HEK293 (cell line): ENCODE measurements at regions not wholly inside any gene's neighbourhood (a gene's known extent, or its start where the extent isn't known, plus 50 kb on each side); places are given as distances from the start of the nearest gene placed in this dataset.
A peak's percentile ranks its signal among the peaks of the same experiment; 100 is the strongest.

Experiments
- CTCF ChIA-PET: fragments of 350-600 bp; formaldehyde crosslinking; extraction: SDS; loops from one replicate; lab custom pipeline; 2021; ENCODE audit warnings: antibody characterized with exemption; lab: Yijun Ruan, JAX
- POLR2A ChIA-PET: fragments of 300-600 bp; formaldehyde crosslinking; extraction: SDS; loops from one replicate; lab custom pipeline; 2020; ENCODE audit warnings: antibody characterized with exemption, inconsistent platforms; lab: Yijun Ruan, JAX
- H3K27ac ChIP-seq: fragments of 200-500 bp; sonication (Bioruptor generic); 2 replicates; pipeline ENCODE4 v1.5.1; 2014; ENCODE audit warnings: low read depth, low read length, control low read depth, inconsistent platforms; ENCODE audit errors: extremely low read depth
- H3K36me3 ChIP-seq, 2 experiments: fragments of 200-500 bp in 1 of 2; sonication (Bioruptor generic) in 1 of 2; 1 replicate in 1 of 2; 2 replicates in 1 of 2; pipeline ENCODE4 v1.5.1; 2014 to 2017; ENCODE audit warnings: inconsistent platforms in 2 of 2, low read length in 2 of 2; ENCODE audit not compliant: control insufficient read depth in 2 of 2, insufficient read depth in 1 of 2
- H3K4me1 ChIP-seq: fragments of 200-500 bp; sonication (Bioruptor generic); 2 replicates; pipeline ENCODE4 v1.5.1; 2014; ENCODE audit warnings: mild to moderate bottlenecking, low read length, inconsistent platforms; ENCODE audit not compliant: control insufficient read depth, insufficient read depth
- H3K4me3 ChIP-seq: 2 replicates; pipeline ENCODE4 v1.5.1; 2011; ENCODE audit warnings: low read depth, mild to moderate bottlenecking, control low read depth, low read length, moderate library complexity
- H3K9me3 ChIP-seq: fragments of 200-500 bp; sonication (Bioruptor generic); 2 replicates; pipeline ENCODE4 v1.5.1; 2014; ENCODE audit warnings: low read depth, low read length, inconsistent platforms; ENCODE audit not compliant: control insufficient read depth, insufficient read depth
- EGR2 ChIP-seq: fragments of 450-650 bp; formaldehyde crosslinking; IDR thresholded peaks from 2 replicates; pipeline ENCODE4 v1.5.1; 2016; ENCODE audit warnings: low read depth, missing biosample characterization, missing genetic modification characterization
- PRDM1 ChIP-seq: fragments of 450-650 bp; formaldehyde crosslinking; IDR thresholded peaks from 2 replicates; pipeline ENCODE4; 2016; ENCODE audit warnings: missing biosample characterization, missing genetic modification characterization
- SCRT2 ChIP-seq: fragments of 450-650 bp; formaldehyde crosslinking; IDR thresholded peaks from 2 replicates; pipeline ENCODE4 v1.5.1; 2016; ENCODE audit warnings: missing biosample characterization, missing genetic modification characterization
- ZBTB17 ChIP-seq: fragments of 450-650 bp; formaldehyde crosslinking; IDR thresholded peaks from 2 replicates; pipeline ENCODE4 v1.5.1; 2016; ENCODE audit warnings: missing biosample characterization, missing genetic modification characterization
- ZFP37 ChIP-seq: fragments of 450-650 bp; formaldehyde crosslinking; IDR thresholded peaks from 2 replicates; pipeline ENCODE4 v1.5.1; 2016; ENCODE audit warnings: missing biosample characterization, missing genetic modification characterization
- ZNF19 ChIP-seq: fragments of 450-650 bp; formaldehyde crosslinking; IDR thresholded peaks from 2 replicates; pipeline ENCODE4; 2016; ENCODE audit warnings: missing biosample characterization, missing genetic modification characterization, low read depth
- ZNF2 ChIP-seq: fragments of 450-650 bp; formaldehyde crosslinking; IDR thresholded peaks from 2 replicates; pipeline ENCODE4 v1.5.1; 2016; ENCODE audit warnings: missing biosample characterization, missing genetic modification characterization
- ZNF248 ChIP-seq: fragments of 450-650 bp; formaldehyde crosslinking; IDR thresholded peaks from 2 replicates; pipeline ENCODE4 v1.5.1; 2017; ENCODE audit warnings: missing biosample characterization, missing genetic modification characterization
- ZNF335 ChIP-seq: fragments of 450-650 bp; formaldehyde crosslinking; conservative IDR thresholded peaks from 2 replicates; pipeline ENCODE4 v1.5.1; 2016; ENCODE audit warnings: missing biosample characterization, missing genetic modification characterization
- ZNF48 ChIP-seq: fragments of 450-650 bp; formaldehyde crosslinking; IDR thresholded peaks from 2 replicates; pipeline ENCODE4 v1.5.1; 2016; ENCODE audit warnings: missing biosample characterization, missing genetic modification characterization
- ZNF561 ChIP-seq: fragments of 450-650 bp; IDR thresholded peaks from 2 replicates; pipeline ENCODE4 v1.5.1; 2018; ENCODE audit warnings: missing biosample characterization, missing genetic modification characterization, borderline replicate concordance
- ZNF585B ChIP-seq: fragments of 450-650 bp; formaldehyde crosslinking; IDR thresholded peaks from 2 replicates; pipeline ENCODE4 v1.5.1; 2016; ENCODE audit warnings: missing biosample characterization, missing genetic modification characterization
- ZNF626 ChIP-seq: fragments of 450-650 bp; sonication (Bioruptor Pico); formaldehyde crosslinking; IDR thresholded peaks from 2 replicates; pipeline ENCODE4 v1.5.1; 2018; ENCODE audit warnings: missing biosample characterization, missing genetic modification characterization, inconsistent platforms
- ZNF792 ChIP-seq: fragments of 450-650 bp; formaldehyde crosslinking; IDR thresholded peaks from 2 replicates; pipeline ENCODE4 v1.5.1; 2016; ENCODE audit warnings: missing biosample characterization, missing genetic modification characterization
- TF ChIP-seq, protein P1 (sequence below): fragments of 450-650 bp; formaldehyde crosslinking; IDR thresholded peaks from 2 replicates; pipeline ENCODE4 v1.5.1; 2016; ENCODE audit warnings: missing biosample characterization, missing genetic modification characterization
- TF ChIP-seq, protein P2 (sequence below): fragments of 450-650 bp; formaldehyde crosslinking; conservative IDR thresholded peaks from 2 replicates; pipeline ENCODE4 v1.5.1; 2016; ENCODE audit warnings: low read depth, missing biosample characterization, missing genetic modification characterization

DNA sequence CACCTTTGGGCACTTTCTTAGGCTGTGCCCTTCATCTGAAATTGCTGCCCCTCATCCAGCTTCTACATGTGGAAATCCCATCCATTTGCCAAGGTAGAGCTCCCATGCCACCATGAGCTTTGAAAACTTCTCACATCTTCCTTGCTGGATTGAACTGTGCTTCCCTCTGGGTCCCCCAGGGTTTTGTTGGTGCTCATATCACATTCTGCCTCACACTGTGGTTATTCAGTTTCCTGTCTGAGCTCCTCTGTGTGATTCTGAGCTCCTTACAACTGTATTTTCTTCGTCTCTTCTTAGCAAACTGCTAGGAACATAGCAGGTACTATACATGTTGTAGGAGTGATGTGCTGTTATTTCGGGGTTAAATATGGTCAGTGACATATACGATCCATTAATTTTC lies 74.9 kb upstream of the KL start:
- Histone ChIP-seq H3K9me3 (no peaks in the 10 kb centered on the region), H3K27ac (no peak overlapping the region), H3K36me3 (no peaks in the 10 kb centered on the region), H3K4me3 (no peak overlapping the region), H3K4me1 (no peaks in the 10 kb centered on the region)
- CTCF ChIA-PET: no interaction called here
- TF ChIP-seq ZNF19 (tag by site-specific recombination): no peak
- no peak for TF ChIP-seq ZNF48 (tag by site-specific recombination)
- POLR2A ChIA-PET: no interaction called here

DNA sequence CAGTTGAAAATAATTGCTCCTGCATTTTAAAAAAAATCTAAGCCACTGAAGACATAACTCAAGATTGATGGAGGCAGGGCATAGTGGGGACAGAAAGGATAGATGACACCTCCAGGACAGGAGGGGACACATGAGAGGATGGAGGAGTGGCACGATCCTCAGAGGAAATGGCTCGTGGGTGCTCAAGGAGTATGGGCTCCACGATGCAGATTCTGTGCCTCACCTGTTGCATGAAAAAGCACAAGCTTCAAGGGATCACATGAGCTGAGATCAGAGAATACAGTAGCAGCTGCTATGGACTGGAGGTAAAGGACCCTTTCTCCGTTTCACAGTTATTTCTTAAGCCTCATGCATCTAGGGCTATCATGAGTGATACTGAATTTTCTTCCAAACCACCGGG lies 69.7 kb upstream of the KL start:
- TF ChIP-seq SCRT2: peak; percentile 70
- no peak for TF ChIP-seq ZNF585B (tag by site-specific recombination)
- TF ChIP-seq EGR2: no peak
- TF ChIP-seq ZBTB17 (tag by site-specific recombination): no peak
- Histone ChIP-seq H3K4me1 (no peaks in the 10 kb centered on the region), H3K9me3 (no peaks in the 10 kb centered on the region), H3K27ac (no peak overlapping the region), H3K36me3 (no peaks in the 10 kb centered on the region), H3K4me3 (no peak overlapping the region)
- ChIA-PET POLR2A (no interaction called here), CTCF (interaction anchor here (1.1 kb wide), 1 partner anchor 18 kb away, joined by 3 read pairs; no protein-coding TSS in a partner anchor)

DNA sequence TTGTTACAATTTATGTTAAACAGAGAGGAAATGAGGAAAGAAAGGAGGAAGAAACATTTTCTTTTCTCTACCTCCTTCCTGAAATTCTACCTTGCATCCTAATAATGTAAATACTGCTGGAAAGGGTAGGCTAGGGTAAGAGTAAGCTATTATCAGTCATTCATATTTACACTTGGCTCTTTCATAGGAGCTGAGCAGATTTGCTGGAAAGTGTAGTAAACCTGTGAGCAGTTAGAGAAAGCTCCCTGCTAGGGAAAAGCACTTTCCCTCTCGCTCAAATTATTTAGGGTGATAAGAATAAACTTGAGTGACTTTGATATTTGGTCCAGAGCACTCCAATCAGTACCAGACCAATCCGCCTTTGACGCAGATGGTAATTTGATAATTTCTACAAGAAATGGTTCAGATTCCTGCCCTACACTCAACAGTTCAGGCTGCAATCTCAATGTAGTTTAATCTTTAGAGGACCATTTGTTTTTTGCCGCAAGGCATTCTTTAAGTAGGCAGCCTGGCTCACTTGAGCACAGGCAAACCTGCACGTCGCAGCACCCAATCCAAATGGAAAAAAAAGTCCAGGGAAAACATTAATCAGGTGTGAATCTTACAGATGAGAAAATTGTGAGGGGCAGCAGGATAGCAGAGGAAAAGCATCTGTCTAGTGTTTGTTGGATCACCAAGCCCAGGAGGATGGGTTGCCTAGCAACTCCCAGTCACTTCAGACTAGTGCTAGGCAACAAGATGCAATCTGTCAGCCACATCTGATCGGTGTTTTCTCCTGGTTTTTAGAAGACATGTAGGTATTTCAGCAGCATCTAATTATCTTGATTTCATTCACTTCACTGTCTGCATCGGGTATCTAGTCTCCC lies 68.6 kb upstream of the KL start:
- Histone ChIP-seq H3K4me3 (no peak overlapping the region), H3K27ac (no peak overlapping the region), H3K36me3 (no peaks in the 10 kb centered on the region), H3K9me3 (no peaks in the 10 kb centered on the region), H3K4me1 (no peaks in the 10 kb centered on the region)
- POLR2A ChIA-PET: no interaction called here
- CTCF ChIA-PET: interaction anchor here (1.1 kb wide), 1 partner anchor 17 kb away, joined by 3 read pairs; no protein-coding TSS in a partner anchor
- TF ChIP-seq, protein P1, sequence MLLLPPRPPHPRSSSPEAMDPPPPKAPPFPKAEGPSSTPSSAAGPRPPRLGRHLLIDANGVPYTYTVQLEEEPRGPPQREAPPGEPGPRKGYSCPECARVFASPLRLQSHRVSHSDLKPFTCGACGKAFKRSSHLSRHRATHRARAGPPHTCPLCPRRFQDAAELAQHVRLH (tag by site-specific recombination): no peak
- peak; percentile 53; the same call in 1 of the 2 replicates for TF ChIP-seq PRDM1
- TF ChIP-seq ZNF2 (tag by site-specific recombination): no peak
- TF ChIP-seq ZFP37 (tag by site-specific recombination): no peak

DNA sequence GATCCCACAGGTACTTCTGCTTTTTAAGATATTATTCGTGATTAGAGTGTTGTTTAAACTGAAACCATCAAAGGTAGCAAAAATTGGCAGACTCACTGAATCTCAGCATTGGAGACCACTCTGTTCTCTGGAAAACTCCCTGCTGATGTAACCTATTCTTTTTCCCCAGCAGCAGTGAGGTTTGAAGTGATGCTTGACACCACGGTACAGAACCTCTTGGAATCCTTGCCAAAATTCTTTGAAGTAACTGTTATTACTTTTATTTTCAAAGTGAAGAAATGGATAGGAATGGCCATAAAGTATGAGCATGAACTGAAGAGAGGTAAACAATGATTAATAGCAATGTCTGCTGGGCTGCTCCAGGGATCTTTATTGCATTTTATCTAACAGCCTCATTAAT lies 66.4 kb upstream of the KL start:
- H3K9me3 ChIP-seq: no peaks in the 10 kb centered on the region
- H3K36me3 ChIP-seq: no peaks in the 10 kb centered on the region
- no peak overlapping the region for H3K4me3 ChIP-seq
- no peak overlapping the region for H3K27ac ChIP-seq
- no peaks in the 10 kb centered on the region for H3K4me1 ChIP-seq
- POLR2A ChIA-PET: no interaction called here
- TF ChIP-seq, protein P2, sequence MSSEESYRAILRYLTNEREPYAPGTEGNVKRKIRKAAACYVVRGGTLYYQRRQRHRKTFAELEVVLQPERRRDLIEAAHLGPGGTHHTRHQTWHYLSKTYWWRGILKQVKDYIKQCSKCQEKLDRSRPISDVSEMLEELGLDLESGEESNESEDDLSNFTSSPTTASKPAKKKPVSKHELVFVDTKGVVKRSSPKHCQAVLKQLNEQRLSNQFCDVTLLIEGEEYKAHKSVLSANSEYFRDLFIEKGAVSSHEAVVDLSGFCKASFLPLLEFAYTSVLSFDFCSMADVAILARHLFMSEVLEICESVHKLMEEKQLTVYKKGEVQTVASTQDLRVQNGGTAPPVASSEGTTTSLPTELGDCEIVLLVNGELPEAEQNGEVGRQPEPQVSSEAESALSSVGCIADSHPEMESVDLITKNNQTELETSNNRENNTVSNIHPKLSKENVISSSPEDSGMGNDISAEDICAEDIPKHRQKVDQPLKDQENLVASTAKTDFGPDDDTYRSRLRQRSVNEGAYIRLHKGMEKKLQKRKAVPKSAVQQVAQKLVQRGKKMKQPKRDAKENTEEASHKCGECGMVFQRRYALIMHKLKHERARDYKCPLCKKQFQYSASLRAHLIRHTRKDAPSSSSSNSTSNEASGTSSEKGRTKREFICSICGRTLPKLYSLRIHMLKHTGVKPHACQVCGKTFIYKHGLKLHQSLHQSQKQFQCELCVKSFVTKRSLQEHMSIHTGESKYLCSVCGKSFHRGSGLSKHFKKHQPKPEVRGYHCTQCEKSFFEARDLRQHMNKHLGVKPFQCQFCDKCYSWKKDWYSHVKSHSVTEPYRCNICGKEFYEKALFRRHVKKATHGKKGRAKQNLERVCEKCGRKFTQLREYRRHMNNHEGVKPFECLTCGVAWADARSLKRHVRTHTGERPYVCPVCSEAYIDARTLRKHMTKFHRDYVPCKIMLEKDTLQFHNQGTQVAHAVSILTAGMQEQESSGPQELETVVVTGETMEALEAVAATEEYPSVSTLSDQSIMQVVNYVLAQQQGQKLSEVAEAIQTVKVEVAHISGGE (tag by site-specific recombination): no peak
- TF ChIP-seq ZNF561 (tag by site-specific recombination) (no peak), ZNF335 (tag by site-specific recombination) (no peak), ZNF248 (tag by site-specific recombination) (no peak), ZNF626 (no peak), ZNF792 (tag by site-specific recombination) (no peak), ZNF2 (tag by site-specific recombination) (no peak)
- CTCF ChIA-PET: no interaction called here
